DOHH2 (cell line): ENCODE measurements at regions not wholly inside any gene's neighbourhood (a gene's known extent, or its start where the extent isn't known, plus 50 kb on each side); places are given as distances from the start of the nearest gene placed in this dataset.

Experiments
- CTCF ChIP-seq: fragments of 200-600 bp; sonication (generic); IDR thresholded peaks from one replicate; pipeline ENCODE4 v1.5.1; 2014; ENCODE audit warnings: antibody characterized with exemption, mild to moderate bottlenecking, low read depth, low read length; ENCODE audit not compliant: poor library complexity, severe bottlenecking
- EZH2phosphoT487 ChIP-seq: fragments of 200-600 bp; sonication (generic); IDR thresholded peaks from 2 replicates; pipeline ENCODE4 v1.6.1; 2017; ENCODE audit warnings: borderline replicate concordance, mild to moderate bottlenecking, antibody characterized with exemption, low read length, moderate library complexity, mixed read lengths

GRCh38 chr7:106480616-106481031 lies 180.3 kb downstream of the CCDC71L start:
- no peak for TF ChIP-seq EZH2phosphoT487
- no peak for TF ChIP-seq CTCF
